ENCODE measurements at regions not wholly inside any gene's neighbourhood (a gene's known extent, or its start where the extent isn't known, plus 50 kb on each side); places are given as distances from the start of the nearest gene placed in this dataset.
"Not testable (repeated sequence)": the region's sequence is repeated elsewhere in the genome, so short reads cannot be mapped to it uniquely, and the experiment has no call there.

- not testable (repeated sequence) for TF ChIP-seq CTCF, POLR2A (IDR thresholded peaks at IDR 0.05)
Measured at GRCh38 chr21:5251162-5251561, 5270.2 kb upstream of the TPTE start.
